ENCODE measurements at regions not wholly inside any gene's neighbourhood (a gene's known extent, or its start where the extent isn't known, plus 50 kb on each side); places are given as distances from the start of the nearest gene placed in this dataset.

DNA sequence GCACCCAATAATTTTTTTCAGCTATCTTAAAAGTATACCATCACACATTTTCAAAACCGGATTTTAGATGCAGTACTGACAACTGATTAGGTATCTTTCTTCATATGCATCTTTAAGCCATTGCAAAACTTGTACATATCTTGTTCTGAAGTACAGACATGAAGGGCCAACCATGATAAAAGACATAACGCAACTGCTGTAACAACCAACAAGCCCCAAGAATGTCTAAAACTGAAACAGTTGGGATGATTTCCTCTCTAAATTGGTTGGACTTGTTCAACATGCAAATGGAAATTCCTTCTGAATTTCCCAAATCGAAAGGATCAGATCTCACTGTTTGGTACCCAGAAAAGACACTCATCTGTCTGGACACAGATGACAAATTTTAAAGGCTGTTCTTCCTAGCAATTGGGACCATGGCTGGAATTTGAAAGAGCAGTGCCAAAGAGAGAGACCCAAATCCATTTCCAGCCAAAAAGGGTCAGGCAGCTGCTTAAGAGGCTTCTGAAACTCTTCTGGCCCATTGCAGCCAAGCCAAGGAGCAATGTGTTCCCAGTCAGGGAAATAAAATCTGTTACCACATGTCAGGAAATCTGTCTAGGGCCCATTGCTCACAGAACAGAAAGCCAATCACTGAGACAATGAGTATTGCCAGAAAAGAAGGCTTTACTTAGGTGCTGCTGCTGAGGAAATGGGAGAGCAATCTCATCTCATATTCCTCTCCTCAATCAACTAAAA lies 1122.4 kb upstream of the USP15 start:
- no peak for FAIRE-seq
- no peak overlapping the region for H3K4me2 ChIP-seq (ENCODE audit: control insufficient read depth, extremely low read depth, insufficient read depth, low read depth, low read length)

DNA sequence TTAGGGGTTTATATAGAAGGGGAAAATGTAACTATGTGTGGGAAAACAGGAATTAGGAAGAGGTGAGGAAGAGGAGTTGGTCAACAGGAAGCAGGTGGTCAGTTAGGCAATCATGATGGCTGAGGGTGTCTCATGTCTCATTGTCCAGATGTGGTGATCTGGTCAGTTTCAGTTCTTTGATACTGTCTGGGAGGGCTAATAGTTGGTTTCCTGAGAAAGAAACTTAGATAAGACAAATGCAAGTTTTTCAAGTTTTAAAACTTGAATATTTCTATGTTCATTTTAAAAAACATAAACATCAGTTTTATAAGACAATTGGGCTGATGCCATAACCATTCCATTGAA lies 1121.8 kb upstream of the USP15 start:
- no peak overlapping the region for H3K9ac ChIP-seq (ENCODE audit: control insufficient read depth, extremely low read depth, insufficient read depth, low read length)
- TF ChIP-seq, protein P1, sequence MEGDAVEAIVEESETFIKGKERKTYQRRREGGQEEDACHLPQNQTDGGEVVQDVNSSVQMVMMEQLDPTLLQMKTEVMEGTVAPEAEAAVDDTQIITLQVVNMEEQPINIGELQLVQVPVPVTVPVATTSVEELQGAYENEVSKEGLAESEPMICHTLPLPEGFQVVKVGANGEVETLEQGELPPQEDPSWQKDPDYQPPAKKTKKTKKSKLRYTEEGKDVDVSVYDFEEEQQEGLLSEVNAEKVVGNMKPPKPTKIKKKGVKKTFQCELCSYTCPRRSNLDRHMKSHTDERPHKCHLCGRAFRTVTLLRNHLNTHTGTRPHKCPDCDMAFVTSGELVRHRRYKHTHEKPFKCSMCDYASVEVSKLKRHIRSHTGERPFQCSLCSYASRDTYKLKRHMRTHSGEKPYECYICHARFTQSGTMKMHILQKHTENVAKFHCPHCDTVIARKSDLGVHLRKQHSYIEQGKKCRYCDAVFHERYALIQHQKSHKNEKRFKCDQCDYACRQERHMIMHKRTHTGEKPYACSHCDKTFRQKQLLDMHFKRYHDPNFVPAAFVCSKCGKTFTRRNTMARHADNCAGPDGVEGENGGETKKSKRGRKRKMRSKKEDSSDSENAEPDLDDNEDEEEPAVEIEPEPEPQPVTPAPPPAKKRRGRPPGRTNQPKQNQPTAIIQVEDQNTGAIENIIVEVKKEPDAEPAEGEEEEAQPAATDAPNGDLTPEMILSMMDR (optimal IDR thresholded peaks at IDR 0.05 in 1 of 3, IDR thresholded peaks at IDR 0.05 in 1 of 3, conservative IDR thresholded peaks at IDR 0.05 in 1 of 3; ENCODE audit: extremely low read depth in 1 of 3, insufficient read depth in 2 of 3, low read length in 3 of 3) = no peak
- TF ChIP-seq EZH2 (IDR thresholded peaks at IDR 0.05; ENCODE audit: low read length) = no peak
- H3K27ac ChIP-seq (ENCODE audit: control insufficient read depth, insufficient read depth, low read length) = no peak overlapping the region
- dilution Hi-C loops (cut with MboI; ENCODE audit: extremely low pct_ligation_motif_present, low sequenced_read_pairs) = no loop called here
- DNase-seq (ENCODE audit: low read depth, low spot score) (no peak), FAIRE-seq (no peak)
- no peaks in the 10 kb centered on the region for H3K9me3 ChIP-seq (ENCODE audit: control insufficient read depth, low read depth, low read length)
- H3K4me3 ChIP-seq (ENCODE audit: control insufficient read depth in 2 of 3, extremely low read depth in 1 of 3, insufficient read depth in 2 of 3, low read depth in 1 of 3, low read length in 3 of 3) = no peak overlapping the region
- H3K4me2 ChIP-seq (ENCODE audit: control insufficient read depth, extremely low read depth, insufficient read depth, low read depth, low read length) = no peak overlapping the region
- no peak overlapping the region for H2AFZ ChIP-seq (ENCODE audit: control insufficient read depth, low read length)
- H4K20me1 ChIP-seq (ENCODE audit: control insufficient read depth, extremely low read depth, insufficient read depth, low read length) = no peaks in the 10 kb centered on the region
- H3K9me1 ChIP-seq (ENCODE audit: control insufficient read depth, extremely low read depth, insufficient read depth, low read length) = no peaks in the 10 kb centered on the region
- H3K4me1 ChIP-seq (ENCODE audit: control insufficient read depth, extremely low read depth, insufficient read depth, low read length) = no peaks in the 10 kb centered on the region
- no peaks in the 10 kb centered on the region for H3K27me3 ChIP-seq (ENCODE audit: control insufficient read depth, extremely low read depth, insufficient read depth, low read length)
- H3K36me3 ChIP-seq (ENCODE audit: control insufficient read depth in 2 of 2, extremely low read depth in 1 of 2, insufficient read depth in 2 of 2, low read length in 2 of 2) = no peaks in the 10 kb centered on the region
- no peaks in the 10 kb centered on the region for H3K79me2 ChIP-seq (ENCODE audit: control insufficient read depth, insufficient read depth, low read length)

More for the DNA sequence above, 1122.4 kb upstream of the USP15 start:
- H3K9me3 ChIP-seq (ENCODE audit: control insufficient read depth, low read depth, low read length) = no peaks in the 10 kb centered on the region
- no peak overlapping the region for H3K4me3 ChIP-seq (ENCODE audit: control insufficient read depth in 2 of 3, extremely low read depth in 1 of 3, insufficient read depth in 2 of 3, low read depth in 1 of 3, low read length in 3 of 3)
- H3K79me2 ChIP-seq (ENCODE audit: control insufficient read depth, insufficient read depth, low read length) = no peaks in the 10 kb centered on the region
- H2AFZ ChIP-seq (ENCODE audit: control insufficient read depth, low read length) = no peak overlapping the region
- no peaks in the 10 kb centered on the region for H3K4me1 ChIP-seq (ENCODE audit: control insufficient read depth, extremely low read depth, insufficient read depth, low read length)
- H3K36me3 ChIP-seq (ENCODE audit: control insufficient read depth in 2 of 2, extremely low read depth in 1 of 2, insufficient read depth in 2 of 2, low read length in 2 of 2) = no peaks in the 10 kb centered on the region
- no peaks in the 10 kb centered on the region for H3K27me3 ChIP-seq (ENCODE audit: control insufficient read depth, extremely low read depth, insufficient read depth, low read length)
- no peaks in the 10 kb centered on the region for H3K9me1 ChIP-seq (ENCODE audit: control insufficient read depth, extremely low read depth, insufficient read depth, low read length)
- dilution Hi-C loops (cut with MboI; ENCODE audit: extremely low pct_ligation_motif_present, low sequenced_read_pairs) = no loop called here
- no peak for TF ChIP-seq EZH2 (IDR thresholded peaks at IDR 0.05; ENCODE audit: low read length)
- TF ChIP-seq, protein P1 (optimal IDR thresholded peaks at IDR 0.05 in 1 of 3, IDR thresholded peaks at IDR 0.05 in 1 of 3, conservative IDR thresholded peaks at IDR 0.05 in 1 of 3; ENCODE audit: extremely low read depth in 1 of 3, insufficient read depth in 2 of 3, low read length in 3 of 3) = no peak
- no peak overlapping the region for H3K9ac ChIP-seq (ENCODE audit: control insufficient read depth, extremely low read depth, insufficient read depth, low read length)
- no peaks in the 10 kb centered on the region for H4K20me1 ChIP-seq (ENCODE audit: control insufficient read depth, extremely low read depth, insufficient read depth, low read length)
- no peak for DNase-seq (ENCODE audit: low read depth, low spot score)
- H3K27ac ChIP-seq (ENCODE audit: control insufficient read depth, insufficient read depth, low read length) = no peak overlapping the region
